ENCODE measurements at regions not wholly inside any gene's neighbourhood (a gene's known extent, or its start where the extent isn't known, plus 50 kb on each side); places are given as distances from the start of the nearest gene placed in this dataset.

DNA sequence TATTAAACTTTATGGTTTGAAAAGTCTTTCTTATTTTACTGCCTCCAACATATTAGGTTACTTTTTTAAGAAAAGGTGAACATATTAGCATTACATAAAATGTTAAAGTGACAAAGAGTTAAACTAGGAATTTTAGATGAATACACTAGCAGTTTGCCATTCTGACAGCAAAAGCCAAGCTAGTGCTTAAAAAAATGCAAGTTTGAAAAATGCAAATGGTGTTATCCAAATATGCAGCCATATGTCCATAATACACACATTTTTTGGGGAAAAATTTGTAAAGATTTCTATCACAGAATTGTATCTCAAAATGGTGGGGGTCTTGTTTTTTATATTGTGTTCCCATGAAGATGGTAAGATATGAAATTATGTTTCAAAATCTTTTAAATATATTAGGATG lies 466.1 kb downstream of the FOXG1 start:
- ChIA-PET CTCF (no interaction called here), POLR2A (ENCODE audit: unreplicated experiment) (no interaction called here)
- Histone ChIP-seq H3K18ac (ENCODE audit: low read depth, low read length) (no peak overlapping the region), H3K4me3 (ENCODE audit: insufficient read depth, low read depth, low read length) (no peak overlapping the region), H2BK15ac (ENCODE audit: low read depth, low read length) (no peak overlapping the region), H3K36me3 (ENCODE audit: control insufficient read depth, insufficient read depth, low read length) (no peaks in the 10 kb centered on the region), H2AFZ (replicated peaks; ENCODE audit: low read length, poor library complexity) (no peak overlapping the region), H3K27ac (ENCODE audit: insufficient read depth, low read length) (no peak overlapping the region), H2AK5ac (ENCODE audit: low read depth, low read length) (no peak overlapping the region), H3K79me1 (ENCODE audit: low read depth in 1 of 2, low read length in 2 of 2) (no peaks in the 10 kb centered on the region), H4K20me1 (ENCODE audit: insufficient read depth, low read length) (no peaks in the 10 kb centered on the region), H3K9me1 (ENCODE audit: insufficient read depth, low read length) (no peaks in the 10 kb centered on the region), H3K27me3 (ENCODE audit: control insufficient read depth, insufficient read depth, low read length) (no peaks in the 10 kb centered on the region), H4K91ac (ENCODE audit: insufficient read depth, low read depth, low read length) (no peak overlapping the region), H3K9ac (ENCODE audit: low read depth, low read length) (no peak overlapping the region), H3K56ac (ENCODE audit: extremely low read depth, insufficient read depth, low read length) (no peak overlapping the region), H3K9me3 (ENCODE audit: control insufficient read depth, insufficient read depth, low read length) (no peaks in the 10 kb centered on the region), H3K23ac (ENCODE audit: low read depth, low read length) (no peak overlapping the region), H2BK20ac (ENCODE audit: low read depth, low read length) (no peak overlapping the region), H4K8ac (ENCODE audit: low read depth in 2 of 2, low read length in 2 of 2) (no peak overlapping the region), H2BK5ac (ENCODE audit: low read depth, low read length, poor library complexity, severe bottlenecking) (no peak overlapping the region), H3K4ac (ENCODE audit: low read depth, low read length) (no peak overlapping the region), H2BK120ac (ENCODE audit: low read depth, low read length) (no peak overlapping the region), H3K4me2 (ENCODE audit: low read depth, low read length) (no peak overlapping the region), H2AK9ac (replicated peaks; ENCODE audit: low read depth, low read length, poor library complexity) (no peak overlapping the region), H4K5ac (ENCODE audit: low read depth, low read length) (no peak overlapping the region), H3K14ac (replicated peaks; ENCODE audit: low read depth, low read length) (no peak overlapping the region), H3K4me1 (ENCODE audit: control insufficient read depth, insufficient read depth, low read length) (peaks cover 3% of the 10 kb centered on the region; the same call in 1 of the 2 replicates)
- intact Hi-C loops (cut with micrococcal nuclease) (no loop called here), dilution Hi-C loops (cut with HindIII; ENCODE audit: low sequenced_read_pairs, unreplicated experiment) (no loop called here), in situ Hi-C loops (cut with MboI; ENCODE audit: low sequenced_read_pairs) (no loop called here)
- no peak for ATAC-seq (ENCODE audit: low read depth)
- DNase-seq, result no peak
- no TSS peak for BruUV-seq (replicated peaks)
- TF ChIP-seq CEBPB (IDR thresholded peaks at IDR 0.05; ENCODE audit: low read depth, low read length), result no peak
- no peak for TF ChIP-seq SMC3 (IDR thresholded peaks at IDR 0.05; ENCODE audit: low read depth, low read length)
- TF ChIP-seq RCOR1 (IDR thresholded peaks at IDR 0.05; ENCODE audit: insufficient replicate concordance, low read length), result no peak
- no peak for TF ChIP-seq MAZ (IDR thresholded peaks at IDR 0.05; ENCODE audit: borderline replicate concordance, low read depth, low read length)
- no peak for TF ChIP-seq CHD1 (IDR thresholded peaks at IDR 0.05; ENCODE audit: low read depth, low read length)
- TF ChIP-seq RFX5 (IDR thresholded peaks at IDR 0.05; ENCODE audit: low read depth, low read length), result no peak
- TF ChIP-seq POLR2A (IDR thresholded peaks at IDR 0.05; ENCODE audit: low read depth, low read length), result no peak

Data from IMR-90 (cell line).